Hepatic stellate cell (primary cell): ENCODE measurements at regions not wholly inside any gene's neighbourhood (a gene's known extent, or its start where the extent isn't known, plus 50 kb on each side); places are given as distances from the start of the nearest gene placed in this dataset.
"Not testable (repeated sequence)": the region's sequence is repeated elsewhere in the genome, so short reads cannot be mapped to it uniquely, and the experiment has no call there.

ENCODE experiments used
- DNase-seq: peaks from one replicate; pipeline ENCODE4 v3.0.0; 2011; ENCODE audit warnings: low spot score

- no peak for DNase-seq
Measured at GRCh38 chr18:6571239-6571602, 156.5 kb upstream of the L3MBTL4 start.

GRCh38 chr18:6572192-6572591 lies 157.3 kb upstream of the ARHGAP28 start:
- not testable (repeated sequence) for DNase-seq

GRCh38 chr18:6574631-6575030 lies 154.9 kb upstream of the ARHGAP28 start:
- DNase-seq = no peak

- no peak for DNase-seq
Measured at GRCh38 chr18:6575908-6576307, 153.6 kb upstream of the ARHGAP28 start.

GRCh38 chr18:6576718-6577375 lies 152.7 kb upstream of the ARHGAP28 start:
- no peak for DNase-seq

- DNase-seq = no peak
Measured at GRCh38 chr18:6578686-6579085, 150.8 kb upstream of the ARHGAP28 start.

GRCh38 chr18:6579486-6579885 lies 150.0 kb upstream of the ARHGAP28 start:
- DNase-seq = no peak

- DNase-seq = no peak
Measured at GRCh38 chr18:6580401-6580800, 149.1 kb upstream of the ARHGAP28 start.

GRCh38 chr18:6589923-6590322 lies 139.6 kb upstream of the ARHGAP28 start:
- no peak for DNase-seq

GRCh38 chr18:6590326-6590725 lies 139.2 kb upstream of the ARHGAP28 start:
- DNase-seq = no peak

GRCh38 chr18:6591491-6591890 lies 138.0 kb upstream of the ARHGAP28 start:
- DNase-seq = no peak

- no peak for DNase-seq
Measured at GRCh38 chr18:6592522-6592921, 137.0 kb upstream of the ARHGAP28 start.

- no peak for DNase-seq
Measured at GRCh38 chr18:6593142-6593885, 136.2 kb upstream of the ARHGAP28 start.

GRCh38 chr18:6595666-6596065 lies 133.8 kb upstream of the ARHGAP28 start:
- DNase-seq = no peak

- DNase-seq = no peak
Measured at GRCh38 chr18:6598657-6599056, 130.9 kb upstream of the ARHGAP28 start.

- no peak for DNase-seq
Measured at GRCh38 chr18:6600667-6601167, 128.8 kb upstream of the ARHGAP28 start.

- no peak for DNase-seq
Measured at GRCh38 chr18:6601241-6601640, 128.3 kb upstream of the ARHGAP28 start.

- DNase-seq = no peak
Measured at GRCh38 chr18:6602365-6602764, 127.2 kb upstream of the ARHGAP28 start.

- no peak for DNase-seq
Measured at GRCh38 chr18:6604573-6604941, 125.0 kb upstream of the ARHGAP28 start.

- no peak for DNase-seq
Measured at GRCh38 chr18:6605115-6605869, 124.2 kb upstream of the ARHGAP28 start.

GRCh38 chr18:6606411-6607085 lies 123.0 kb upstream of the ARHGAP28 start:
- no peak for DNase-seq

- DNase-seq = no peak
Measured at GRCh38 chr18:6607343-6607742, 122.2 kb upstream of the ARHGAP28 start.
